AML-193 (cell line): ENCODE measurements at regions not wholly inside any gene's neighbourhood (a gene's known extent, or its start where the extent isn't known, plus 50 kb on each side); places are given as distances from the start of the nearest gene placed in this dataset.
"Not testable (repeated sequence)": the region's sequence is repeated elsewhere in the genome, so short reads cannot be mapped to it uniquely, and the experiment has no call there.

Experiments
- DNase-seq, 2 experiments: peaks; one replicate each; lab custom pipeline; 2025; lab: John Stamatoyannopoulos, UW

DNA sequence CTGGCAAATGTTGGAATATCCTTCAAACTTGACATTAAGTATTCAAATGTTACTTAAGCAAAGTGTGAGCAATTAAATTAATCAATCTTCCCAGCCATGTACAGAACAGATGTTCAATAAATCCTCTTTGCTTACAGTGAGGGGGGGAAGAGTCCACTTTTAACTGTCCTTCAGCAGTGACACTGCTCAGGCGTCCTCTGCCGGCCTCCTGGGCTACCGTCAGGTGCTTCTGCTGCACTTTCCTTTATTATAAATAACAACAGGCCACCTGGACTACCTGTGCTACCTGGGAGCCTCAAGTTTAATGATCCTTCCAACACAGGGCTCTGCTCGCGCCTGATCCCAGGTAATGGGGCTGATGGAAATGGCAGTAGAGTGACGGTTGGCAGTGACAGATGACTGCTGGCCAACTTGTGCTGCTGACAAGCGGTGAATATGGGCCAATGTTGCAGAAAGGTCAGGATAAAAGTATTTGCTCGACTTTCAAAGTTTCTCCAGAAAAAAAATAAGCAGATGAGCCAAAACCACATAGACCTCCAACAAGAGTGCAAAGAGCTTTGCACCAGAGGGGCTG lies 460.0 kb upstream of the ZNF507 start:
- no peak for DNase-seq

GRCh38 chr19:31890230-31890629 lies 455.2 kb upstream of the ZNF507 start:
- DNase-seq: no peak

GRCh38 chr19:31892060-31892459 lies 453.4 kb upstream of the ZNF507 start:
- no peak for DNase-seq

DNA sequence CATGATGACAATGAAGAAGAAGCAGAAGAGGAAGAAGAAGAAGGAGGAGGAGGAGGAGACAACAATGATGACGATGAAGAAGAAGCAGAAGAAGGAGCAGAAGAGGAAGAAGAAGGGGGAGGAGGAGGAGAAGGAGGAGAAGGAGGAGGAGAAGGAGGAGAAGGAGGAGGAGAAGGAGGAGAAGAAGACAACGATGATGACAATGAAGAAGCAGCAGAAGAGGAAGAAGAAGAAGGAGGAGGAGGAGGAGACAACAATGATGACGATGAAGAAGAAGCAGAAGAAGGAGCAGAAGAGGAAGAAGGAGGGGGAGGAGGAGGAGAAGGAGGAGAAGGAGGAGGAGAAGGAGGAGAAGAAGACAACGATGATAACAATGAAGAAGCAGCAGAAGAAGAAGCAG lies 451.9 kb upstream of the ZNF507 start:
- not testable (repeated sequence) for DNase-seq

GRCh38 chr19:31894451-31894850 lies 451.0 kb upstream of the ZNF507 start:
- DNase-seq: no peak

DNA sequence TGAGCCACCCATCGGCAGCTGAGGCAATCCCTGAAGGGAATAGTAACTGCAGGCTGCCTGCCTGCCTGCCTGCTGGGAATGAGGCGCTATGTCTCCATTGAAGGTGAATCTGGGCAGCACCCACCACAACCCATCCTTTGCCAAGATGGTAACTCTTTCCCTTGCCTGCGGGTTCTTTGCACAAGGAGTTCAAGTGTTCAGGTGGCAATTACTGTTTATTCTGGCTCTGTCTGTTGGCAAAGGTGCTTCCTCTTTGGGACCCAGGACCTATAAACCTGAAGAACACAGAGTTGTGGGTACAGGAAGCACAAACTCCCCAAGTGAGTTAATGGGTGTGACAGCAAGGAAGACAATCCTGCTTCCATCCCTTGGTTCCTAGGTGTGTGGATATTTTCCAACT lies 448.1 kb upstream of the ZNF507 start:
- no peak for DNase-seq

DNA sequence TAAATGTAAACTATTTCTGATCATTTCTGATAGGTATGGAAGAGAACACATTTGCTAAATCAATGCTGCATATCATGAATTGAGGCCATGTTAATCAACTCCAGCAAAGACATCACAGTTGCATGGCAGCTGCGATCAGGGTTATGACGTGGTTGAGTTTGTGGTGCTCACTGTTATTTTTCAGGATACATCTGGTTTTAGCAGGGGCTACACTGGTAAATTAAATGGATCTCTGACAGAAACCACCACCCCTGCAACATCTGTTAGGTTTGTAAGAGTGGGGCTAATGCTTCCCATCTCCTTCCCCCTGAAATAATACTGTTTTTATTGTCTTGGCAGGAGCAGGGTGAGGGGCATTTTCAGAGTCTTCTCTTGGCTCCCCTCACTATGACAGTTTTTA lies 444.4 kb upstream of the ZNF507 start:
- DNase-seq: no peak

GRCh38 chr19:31902821-31903220 lies 442.6 kb upstream of the ZNF507 start:
- no peak for DNase-seq

DNA sequence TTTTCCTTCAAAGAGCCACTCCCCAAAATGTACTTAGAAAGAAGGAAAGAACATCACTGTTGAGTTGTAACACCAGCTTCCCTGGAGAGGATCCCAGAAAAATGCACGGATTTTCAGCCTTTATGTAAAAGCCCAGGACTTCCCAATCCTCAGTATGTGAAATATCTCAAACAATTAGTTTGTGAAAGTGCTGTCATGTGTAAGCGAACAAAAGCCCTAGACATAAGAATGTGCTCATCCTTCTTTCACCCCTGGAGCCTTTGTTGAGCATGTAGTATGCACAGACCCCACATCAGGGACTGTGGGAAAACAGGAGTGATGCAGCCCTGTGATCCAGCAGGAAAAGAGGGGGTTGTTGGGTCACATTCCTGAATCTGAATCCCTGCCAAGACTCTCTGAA lies 441.4 kb upstream of the ZNF507 start:
- no peak for DNase-seq

DNA sequence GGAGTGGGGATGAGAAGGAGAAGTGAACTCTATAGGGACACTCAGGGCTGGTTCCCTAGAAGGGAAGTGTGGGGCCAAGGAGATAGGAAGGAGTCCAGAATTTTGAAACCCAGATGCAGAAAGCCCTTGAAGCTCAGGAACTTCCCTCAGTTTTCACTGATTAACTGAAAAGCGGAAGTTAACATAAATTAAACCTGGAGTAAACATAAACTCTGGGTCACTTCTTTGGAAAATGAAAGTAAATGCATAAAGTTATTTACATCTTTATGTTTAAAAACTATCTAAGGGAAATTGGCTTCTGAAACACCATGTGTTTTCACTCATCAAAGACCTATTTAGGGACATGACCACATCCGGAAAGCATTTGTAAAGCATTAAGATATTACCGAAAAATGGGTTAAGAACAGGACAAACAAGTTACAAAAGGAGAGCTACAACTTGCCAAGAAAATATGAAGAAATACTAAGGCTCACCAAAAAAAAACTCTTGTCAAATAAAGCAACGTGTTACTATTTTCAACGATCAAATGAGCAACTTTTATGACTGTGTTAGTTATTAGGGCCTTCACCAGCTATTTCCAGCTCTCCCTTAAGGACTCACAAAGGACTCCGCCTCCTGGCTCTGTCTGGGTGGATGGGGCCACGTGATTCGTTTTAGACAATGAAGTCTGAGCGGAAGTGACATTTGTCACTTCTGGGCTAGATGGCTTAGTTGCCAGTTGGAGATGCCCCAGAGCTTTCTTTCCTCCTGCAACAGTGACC lies 439.1 kb upstream of the ZNF507 start:
- no peak for DNase-seq

GRCh38 chr19:31907661-31908060 lies 437.7 kb upstream of the ZNF507 start:
- no peak for DNase-seq

DNA sequence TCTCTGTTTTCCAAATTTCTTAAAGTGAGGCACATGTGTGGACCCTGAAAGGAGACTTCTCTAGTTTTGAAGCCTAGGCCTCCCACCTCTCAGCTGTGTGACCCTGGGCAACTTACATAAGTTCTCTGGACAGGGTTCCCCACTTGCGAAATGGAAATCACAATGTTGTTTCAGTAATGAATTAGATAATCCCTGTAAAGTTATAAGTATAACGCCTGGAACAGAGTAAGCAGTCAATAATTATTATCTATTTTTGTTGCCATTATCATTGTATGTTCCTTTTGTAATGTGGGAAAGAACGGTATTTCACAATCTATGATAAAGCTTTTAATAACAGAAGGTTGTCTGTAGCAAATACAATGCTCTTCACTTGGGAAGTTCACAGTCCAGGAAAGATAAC lies 437.3 kb upstream of the ZNF507 start:
- no peak for DNase-seq

- no peak for DNase-seq
These were observed 436.7 kb upstream of the ZNF507 start for GRCh38 chr19:31908496-31909225.

GRCh38 chr19:31910224-31910623 lies 435.2 kb upstream of the ZNF507 start:
- no peak for DNase-seq

DNA sequence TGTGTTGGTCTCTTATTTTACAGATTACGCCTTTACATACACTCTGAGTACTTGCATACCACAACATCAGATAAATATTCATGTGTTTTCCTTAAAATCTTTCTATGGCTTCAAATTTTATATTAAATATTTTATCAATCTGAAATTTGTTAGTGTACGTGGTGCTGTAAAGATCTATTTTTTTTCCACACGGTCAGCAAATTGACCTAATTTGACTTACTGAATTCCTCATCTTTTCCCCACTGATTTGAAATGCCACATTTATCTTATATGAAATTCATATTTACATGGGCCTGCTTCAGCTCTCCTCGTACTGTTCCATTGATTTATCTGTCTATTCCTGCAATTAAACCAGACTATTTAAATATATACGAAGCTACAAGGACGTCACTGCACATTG lies 433.8 kb upstream of the ZNF507 start:
- no peak for DNase-seq

GRCh38 chr19:31913103-31913661 lies 432.2 kb upstream of the ZNF507 start:
- DNase-seq: no peak

- no peak for DNase-seq
These were observed 415.0 kb upstream of the ZNF507 start for GRCh38 chr19:31930401-31930800.

DNA sequence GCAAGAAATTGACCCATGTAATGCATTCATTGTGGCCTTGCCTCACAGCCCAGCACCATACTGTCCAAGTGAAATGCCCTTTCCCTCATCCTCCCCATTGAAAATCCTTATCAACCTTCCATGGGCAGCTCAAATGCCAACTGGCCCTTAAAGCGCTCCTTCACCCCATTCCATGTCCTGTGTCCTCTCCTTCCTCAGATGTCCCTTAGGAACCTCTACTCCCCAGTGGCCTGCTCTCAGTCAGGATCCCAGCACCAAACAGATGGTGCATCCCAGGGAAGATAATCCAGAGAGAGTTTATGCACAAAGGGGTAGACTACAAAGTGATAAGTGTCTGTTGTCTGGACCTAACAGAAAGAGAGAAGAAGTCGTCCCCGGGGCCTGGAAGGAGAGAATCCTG lies 407.4 kb upstream of the ZNF507 start:
- DNase-seq: no peak

GRCh38 chr19:31938675-31939074 lies 406.7 kb upstream of the ZNF507 start:
- DNase-seq: no peak

GRCh38 chr19:31940396-31940795 lies 405.0 kb upstream of the ZNF507 start:
- DNase-seq: no peak

GRCh38 chr19:31943191-31943661 lies 402.2 kb upstream of the ZNF507 start:
- no peak for DNase-seq

DNA sequence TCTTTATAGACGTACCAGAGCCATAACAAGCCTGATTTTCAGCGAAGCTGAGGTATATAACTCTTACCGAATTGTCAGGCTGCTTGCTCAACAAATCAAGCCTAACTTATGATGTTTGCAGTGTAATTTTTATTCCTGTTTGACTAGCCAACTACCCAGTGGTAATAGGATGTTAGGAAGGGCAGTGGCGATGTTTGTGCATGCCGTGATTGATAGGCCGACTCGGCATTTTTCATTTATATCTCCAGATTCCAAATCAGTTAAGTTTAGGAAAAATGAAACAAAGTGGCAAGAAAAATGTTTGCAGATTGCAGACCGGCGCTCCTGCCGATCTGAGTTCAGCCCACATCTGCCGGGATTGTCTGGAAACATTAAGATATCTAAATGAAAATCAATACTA lies 401.6 kb upstream of the ZNF507 start:
- no peak for DNase-seq

DNA sequence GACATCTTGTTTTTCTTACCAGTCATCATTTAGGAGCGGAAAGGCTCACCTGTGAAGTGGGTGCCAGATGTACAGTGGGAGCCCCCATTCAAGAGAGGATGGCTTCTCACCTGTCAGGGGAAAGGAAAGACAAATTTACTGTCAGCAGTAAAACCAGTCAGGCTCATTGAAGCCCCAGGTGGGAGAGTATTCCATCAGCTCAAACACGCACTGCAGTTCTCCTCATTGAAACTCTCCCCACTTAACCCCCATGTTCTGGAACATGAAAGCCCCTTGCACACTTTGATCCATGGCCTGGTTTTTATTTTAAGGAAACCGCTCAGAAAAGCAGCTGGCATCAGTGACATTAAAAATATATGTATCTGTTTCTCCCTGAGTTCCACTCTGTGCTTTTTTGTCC lies 401.1 kb upstream of the ZNF507 start:
- DNase-seq: no peak
